ENCODE measurements at regions not wholly inside any gene's neighbourhood (a gene's known extent, or its start where the extent isn't known, plus 50 kb on each side); places are given as distances from the start of the nearest gene placed in this dataset.
"Not testable (repeated sequence)": the region's sequence is repeated elsewhere in the genome, so short reads cannot be mapped to it uniquely, and the experiment has no call there.

GRCh38 chr18:42508683-42509296 lies 553.8 kb downstream of the PIK3C3 start:
- H3K4me3 ChIP-seq (ENCODE audit: low read depth in 1 of 2, low read length in 2 of 2): no peak overlapping the region
- H3K27ac ChIP-seq (ENCODE audit: low read depth, low read length): no peak overlapping the region
- H3K9me3 ChIP-seq (ENCODE audit: low read length): no peaks in the 10 kb centered on the region
- H3K4me1 ChIP-seq (ENCODE audit: insufficient read depth, low read length): no peaks in the 10 kb centered on the region
- H3K36me3 ChIP-seq (ENCODE audit: insufficient read depth, low read length): no peaks in the 10 kb centered on the region
- H3K9ac ChIP-seq (ENCODE audit: low read length): no peak overlapping the region
- H3K27me3 ChIP-seq (ENCODE audit: control insufficient read depth in 1 of 2, insufficient read depth in 2 of 2, low read length in 2 of 2): no peaks in the 10 kb centered on the region

- Histone ChIP-seq H3K36me3 (ENCODE audit: insufficient read depth, low read length) (no peaks in the 10 kb centered on the region), H3K9me3 (ENCODE audit: low read length) (no peaks in the 10 kb centered on the region), H3K27me3 (ENCODE audit: control insufficient read depth in 1 of 2, insufficient read depth in 2 of 2, low read length in 2 of 2) (no peaks in the 10 kb centered on the region), H3K27ac (ENCODE audit: low read depth, low read length) (no peak overlapping the region), H3K4me1 (ENCODE audit: insufficient read depth, low read length) (no peaks in the 10 kb centered on the region), H3K4me3 (ENCODE audit: low read depth in 1 of 2, low read length in 2 of 2) (no peak overlapping the region), H3K9ac (ENCODE audit: low read length) (no peak overlapping the region)
These were observed 554.8 kb downstream of the PIK3C3 start for GRCh38 chr18:42509750-42510415.

GRCh38 chr18:42510540-42510939 lies 555.5 kb downstream of the PIK3C3 start:
- Histone ChIP-seq H3K27ac (ENCODE audit: low read depth, low read length) (no peak overlapping the region), H3K9me3 (ENCODE audit: low read length) (no peaks in the 10 kb centered on the region), H3K36me3 (ENCODE audit: insufficient read depth, low read length) (no peaks in the 10 kb centered on the region), H3K27me3 (ENCODE audit: control insufficient read depth in 1 of 2, insufficient read depth in 2 of 2, low read length in 2 of 2) (no peaks in the 10 kb centered on the region), H3K4me1 (ENCODE audit: insufficient read depth, low read length) (no peaks in the 10 kb centered on the region), H3K9ac (ENCODE audit: low read length) (no peak overlapping the region), H3K4me3 (ENCODE audit: low read depth in 1 of 2, low read length in 2 of 2) (no peak overlapping the region)

DNA sequence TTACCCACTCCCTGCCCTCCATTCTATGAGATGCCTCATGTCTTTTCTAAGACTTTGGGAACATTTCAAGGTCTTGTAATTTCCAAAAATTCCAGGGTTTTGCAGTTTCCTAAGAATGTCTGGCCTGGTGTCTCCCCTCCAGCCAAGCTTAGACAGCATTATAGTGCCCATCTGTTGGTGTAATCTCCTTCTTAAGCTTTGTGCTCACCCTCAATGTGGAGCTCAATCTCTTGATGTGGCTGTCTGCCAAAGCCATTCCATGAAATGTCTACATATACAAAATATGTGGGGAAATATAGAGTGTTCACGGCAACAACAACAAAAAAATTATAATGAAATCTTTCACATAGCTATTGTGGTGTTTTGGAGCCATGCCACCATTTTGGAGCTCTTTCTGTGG lies 558.4 kb downstream of the PIK3C3 start:
- Histone ChIP-seq H3K9ac (ENCODE audit: low read length) (no peak overlapping the region), H3K27ac (ENCODE audit: low read depth, low read length) (no peak overlapping the region), H3K4me3 (ENCODE audit: low read depth in 1 of 2, low read length in 2 of 2) (no peak overlapping the region), H3K9me3 (ENCODE audit: low read length) (no peaks in the 10 kb centered on the region), H3K36me3 (ENCODE audit: insufficient read depth, low read length) (no peaks in the 10 kb centered on the region), H3K27me3 (ENCODE audit: control insufficient read depth in 1 of 2, insufficient read depth in 2 of 2, low read length in 2 of 2) (no peaks in the 10 kb centered on the region), H3K4me1 (ENCODE audit: insufficient read depth, low read length) (no peaks in the 10 kb centered on the region)

GRCh38 chr18:42514512-42514911 lies 559.5 kb downstream of the PIK3C3 start:
- no peak overlapping the region for H3K9ac ChIP-seq (ENCODE audit: low read length)
- H3K27ac ChIP-seq (ENCODE audit: low read depth, low read length): no peak overlapping the region
- no peak overlapping the region for H3K4me3 ChIP-seq (ENCODE audit: low read depth in 1 of 2, low read length in 2 of 2)
- H3K4me1 ChIP-seq (ENCODE audit: insufficient read depth, low read length): no peaks in the 10 kb centered on the region
- no peaks in the 10 kb centered on the region for H3K36me3 ChIP-seq (ENCODE audit: insufficient read depth, low read length)
- no peaks in the 10 kb centered on the region for H3K9me3 ChIP-seq (ENCODE audit: low read length)
- H3K27me3 ChIP-seq (ENCODE audit: control insufficient read depth in 1 of 2, insufficient read depth in 2 of 2, low read length in 2 of 2): no peaks in the 10 kb centered on the region

GRCh38 chr18:42517896-42518295 lies 562.9 kb downstream of the PIK3C3 start:
- Histone ChIP-seq H3K9me3 (ENCODE audit: low read length) (no peaks in the 10 kb centered on the region), H3K4me1 (ENCODE audit: insufficient read depth, low read length) (no peaks in the 10 kb centered on the region), H3K27ac (ENCODE audit: low read depth, low read length) (no peak overlapping the region), H3K4me3 (ENCODE audit: low read depth in 1 of 2, low read length in 2 of 2) (no peak overlapping the region), H3K36me3 (ENCODE audit: insufficient read depth, low read length) (no peaks in the 10 kb centered on the region), H3K27me3 (ENCODE audit: control insufficient read depth in 1 of 2, insufficient read depth in 2 of 2, low read length in 2 of 2) (no peaks in the 10 kb centered on the region), H3K9ac (ENCODE audit: low read length) (no peak overlapping the region)

DNA sequence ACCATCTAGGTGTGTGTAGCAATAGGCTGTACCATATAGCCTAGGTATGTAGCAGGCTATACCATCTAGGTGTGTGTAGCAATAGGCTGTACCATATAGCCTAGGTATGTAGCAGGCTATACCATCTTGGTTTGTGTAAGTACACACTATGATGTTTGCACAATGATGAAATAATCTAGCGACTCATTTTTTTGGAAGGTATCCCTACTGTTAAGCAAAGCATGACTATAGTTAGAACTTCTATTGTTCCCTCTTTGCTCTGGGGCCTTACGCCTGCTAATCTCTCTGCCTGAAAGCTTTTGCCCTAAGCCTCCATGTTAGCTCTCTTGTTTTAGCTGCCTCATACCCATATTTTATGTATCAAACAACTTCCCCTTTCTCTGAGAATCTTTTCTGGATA lies 563.3 kb downstream of the PIK3C3 start:
- not testable (repeated sequence) for H3K9me3 ChIP-seq (ENCODE audit: low read length)

DNA sequence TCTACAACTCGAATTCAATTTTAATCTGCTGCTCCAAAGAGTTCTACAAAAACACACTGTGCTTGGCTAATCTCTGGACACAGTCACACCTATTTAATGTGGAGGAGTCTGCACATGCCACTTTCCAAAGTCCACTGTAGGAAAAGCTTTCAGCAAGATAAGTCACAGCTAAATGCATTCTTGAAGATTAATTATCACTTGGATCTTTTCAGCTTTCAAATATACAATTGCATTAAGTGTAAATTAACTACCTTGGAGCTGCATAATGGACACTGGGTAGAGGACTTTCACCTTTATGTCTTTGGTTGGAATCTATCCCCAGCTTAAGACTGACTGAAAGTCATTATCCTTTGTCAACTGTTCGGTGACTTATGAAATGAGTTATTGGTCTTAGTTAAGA lies 565.1 kb downstream of the PIK3C3 start:
- no peaks in the 10 kb centered on the region for H3K4me1 ChIP-seq (ENCODE audit: insufficient read depth, low read length)
- no peak overlapping the region for H3K4me3 ChIP-seq (ENCODE audit: low read depth in 1 of 2, low read length in 2 of 2)
- no peak overlapping the region for H3K27ac ChIP-seq (ENCODE audit: low read depth, low read length)
- no peak overlapping the region for H3K9ac ChIP-seq (ENCODE audit: low read length)
- H3K36me3 ChIP-seq (ENCODE audit: insufficient read depth, low read length): no peaks in the 10 kb centered on the region
- no peaks in the 10 kb centered on the region for H3K27me3 ChIP-seq (ENCODE audit: control insufficient read depth in 1 of 2, insufficient read depth in 2 of 2, low read length in 2 of 2)
- no peaks in the 10 kb centered on the region for H3K9me3 ChIP-seq (ENCODE audit: low read length)

More for the DNA sequence above, 563.3 kb downstream of the PIK3C3 start:
- not testable (repeated sequence) for H3K4me1 ChIP-seq (ENCODE audit: insufficient read depth, low read length); H3K27me3 ChIP-seq (ENCODE audit: control insufficient read depth in 1 of 2, insufficient read depth in 2 of 2, low read length in 2 of 2); H3K27ac ChIP-seq (ENCODE audit: low read depth, low read length); H3K9ac ChIP-seq (ENCODE audit: low read length); H3K36me3 ChIP-seq (ENCODE audit: insufficient read depth, low read length); H3K4me3 ChIP-seq (ENCODE audit: low read depth in 1 of 2, low read length in 2 of 2)

- H3K4me3 ChIP-seq (ENCODE audit: low read depth in 1 of 2, low read length in 2 of 2): no peak overlapping the region
- no peaks in the 10 kb centered on the region for H3K36me3 ChIP-seq (ENCODE audit: insufficient read depth, low read length)
- no peaks in the 10 kb centered on the region for H3K27me3 ChIP-seq (ENCODE audit: control insufficient read depth in 1 of 2, insufficient read depth in 2 of 2, low read length in 2 of 2)
- peaks cover 9% of the 10 kb centered on the region for H3K4me1 ChIP-seq (ENCODE audit: insufficient read depth, low read length)
- H3K9me3 ChIP-seq (ENCODE audit: low read length): no peaks in the 10 kb centered on the region
- H3K9ac ChIP-seq (ENCODE audit: low read length): no peak overlapping the region
- no peak overlapping the region for H3K27ac ChIP-seq (ENCODE audit: low read depth, low read length)
These were observed 570.9 kb downstream of the PIK3C3 start for GRCh38 chr18:42525905-42526304.

DNA sequence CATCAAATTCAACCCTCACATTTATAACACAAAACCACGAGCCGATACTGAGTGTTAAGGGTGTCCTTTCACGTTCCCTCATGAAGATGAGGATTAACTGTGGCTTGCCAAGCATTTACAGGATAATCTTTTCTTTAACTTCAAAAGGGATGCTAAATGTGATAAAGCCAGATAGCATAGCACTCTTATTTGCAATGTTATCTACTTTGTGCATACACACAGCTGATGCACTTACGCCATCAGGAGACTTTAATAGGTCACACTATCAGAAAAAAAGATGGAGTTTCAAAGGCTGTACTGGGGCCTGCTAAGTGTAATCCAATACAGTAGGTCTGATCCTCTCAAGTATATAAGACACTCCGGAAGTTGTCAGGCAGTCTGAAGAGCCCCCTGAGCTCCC lies 572.7 kb downstream of the PIK3C3 start:
- Histone ChIP-seq H3K9ac (ENCODE audit: low read length) (no peak overlapping the region), H3K4me3 (ENCODE audit: low read depth in 1 of 2, low read length in 2 of 2) (no peak overlapping the region)

DNA sequence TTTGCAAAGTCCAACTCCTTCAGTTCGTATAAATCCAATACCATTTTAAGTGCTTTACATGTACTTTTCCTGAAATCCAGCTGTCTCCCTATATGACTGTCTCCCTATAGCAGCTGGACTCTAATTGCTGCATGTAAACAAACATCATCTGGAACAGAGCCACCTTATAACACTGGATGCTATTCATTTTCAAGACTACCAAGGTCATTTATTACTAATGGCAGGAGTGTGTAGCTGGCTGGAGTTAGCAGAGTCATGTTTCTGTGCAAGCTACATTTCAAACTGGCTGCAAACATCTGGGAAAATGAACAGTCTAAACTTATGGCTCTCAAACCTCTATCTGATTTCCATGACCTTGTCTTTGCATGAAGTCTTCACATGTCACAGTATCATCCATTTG lies 575.2 kb downstream of the PIK3C3 start:
- Histone ChIP-seq H3K27me3 (ENCODE audit: control insufficient read depth in 1 of 2, insufficient read depth in 2 of 2, low read length in 2 of 2) (no peaks in the 10 kb centered on the region), H3K4me3 (ENCODE audit: low read depth in 1 of 2, low read length in 2 of 2) (no peak overlapping the region), H3K4me1 (ENCODE audit: insufficient read depth, low read length) (peaks cover 41% of the 10 kb centered on the region), H3K9me3 (ENCODE audit: low read length) (no peaks in the 10 kb centered on the region), H3K27ac (ENCODE audit: low read depth, low read length) (no peak overlapping the region), H3K36me3 (ENCODE audit: insufficient read depth, low read length) (no peaks in the 10 kb centered on the region), H3K9ac (ENCODE audit: low read length) (no peak overlapping the region)

More for the DNA sequence above, 572.7 kb downstream of the PIK3C3 start:
- Histone ChIP-seq H3K9me3 (ENCODE audit: low read length) (no peaks in the 10 kb centered on the region), H3K27ac (ENCODE audit: low read depth, low read length) (no peak overlapping the region), H3K36me3 (ENCODE audit: insufficient read depth, low read length) (no peaks in the 10 kb centered on the region), H3K4me1 (ENCODE audit: insufficient read depth, low read length) (peaks cover 26% of the 10 kb centered on the region), H3K27me3 (ENCODE audit: control insufficient read depth in 1 of 2, insufficient read depth in 2 of 2, low read length in 2 of 2) (no peaks in the 10 kb centered on the region)

GRCh38 chr18:42532119-42532518 lies 577.1 kb downstream of the PIK3C3 start:
- no peaks in the 10 kb centered on the region for H3K9me3 ChIP-seq (ENCODE audit: low read length)
- peaks cover 41% of the 10 kb centered on the region for H3K4me1 ChIP-seq (ENCODE audit: insufficient read depth, low read length)
- H3K9ac ChIP-seq (ENCODE audit: low read length): no peak overlapping the region
- no peak overlapping the region for H3K27ac ChIP-seq (ENCODE audit: low read depth, low read length)
- no peaks in the 10 kb centered on the region for H3K27me3 ChIP-seq (ENCODE audit: control insufficient read depth in 1 of 2, insufficient read depth in 2 of 2, low read length in 2 of 2)
- H3K4me3 ChIP-seq (ENCODE audit: low read depth in 1 of 2, low read length in 2 of 2): no peak overlapping the region
- H3K36me3 ChIP-seq (ENCODE audit: insufficient read depth, low read length): no peaks in the 10 kb centered on the region

Data from muscle layer of colon (tissue), 2 donors.